ENCODE measurements at regions not wholly inside any gene's neighbourhood (a gene's known extent, or its start where the extent isn't known, plus 50 kb on each side); places are given as distances from the start of the nearest gene placed in this dataset.

DNA sequence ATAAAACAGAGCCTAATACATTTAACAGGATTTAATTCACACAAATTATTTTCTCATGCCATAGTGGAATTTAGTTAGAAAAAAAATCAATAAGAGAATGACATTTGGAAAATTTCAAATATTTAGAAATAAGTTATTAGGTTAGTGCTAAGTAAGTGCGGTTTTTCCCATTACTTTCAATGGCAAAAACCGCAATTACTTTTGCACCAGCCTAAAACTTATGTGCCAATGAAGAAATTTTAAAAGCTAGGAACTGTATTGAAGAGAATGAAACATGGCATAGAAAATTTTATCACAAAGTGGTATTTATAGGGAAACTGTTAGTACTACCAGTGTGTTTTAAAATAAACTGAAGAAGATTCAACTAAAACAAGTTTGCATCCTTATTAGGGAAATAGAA lies 228.3 kb upstream of the FKBP1C start:
- TF ChIP-seq, protein P1, sequence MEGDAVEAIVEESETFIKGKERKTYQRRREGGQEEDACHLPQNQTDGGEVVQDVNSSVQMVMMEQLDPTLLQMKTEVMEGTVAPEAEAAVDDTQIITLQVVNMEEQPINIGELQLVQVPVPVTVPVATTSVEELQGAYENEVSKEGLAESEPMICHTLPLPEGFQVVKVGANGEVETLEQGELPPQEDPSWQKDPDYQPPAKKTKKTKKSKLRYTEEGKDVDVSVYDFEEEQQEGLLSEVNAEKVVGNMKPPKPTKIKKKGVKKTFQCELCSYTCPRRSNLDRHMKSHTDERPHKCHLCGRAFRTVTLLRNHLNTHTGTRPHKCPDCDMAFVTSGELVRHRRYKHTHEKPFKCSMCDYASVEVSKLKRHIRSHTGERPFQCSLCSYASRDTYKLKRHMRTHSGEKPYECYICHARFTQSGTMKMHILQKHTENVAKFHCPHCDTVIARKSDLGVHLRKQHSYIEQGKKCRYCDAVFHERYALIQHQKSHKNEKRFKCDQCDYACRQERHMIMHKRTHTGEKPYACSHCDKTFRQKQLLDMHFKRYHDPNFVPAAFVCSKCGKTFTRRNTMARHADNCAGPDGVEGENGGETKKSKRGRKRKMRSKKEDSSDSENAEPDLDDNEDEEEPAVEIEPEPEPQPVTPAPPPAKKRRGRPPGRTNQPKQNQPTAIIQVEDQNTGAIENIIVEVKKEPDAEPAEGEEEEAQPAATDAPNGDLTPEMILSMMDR (IDR thresholded peaks at IDR 0.05), result no peak
- TF ChIP-seq POLR2A (IDR thresholded peaks at IDR 0.05), result no peak

Measured in body of pancreas (tissue), 4 donors.